IMR-90 (cell line): ENCODE measurements at regions not wholly inside any gene's neighbourhood (a gene's known extent, or its start where the extent isn't known, plus 50 kb on each side); places are given as distances from the start of the nearest gene placed in this dataset.

ENCODE experiments used
- ATAC-seq: fragments of 200-7000 bp; cut with Tn5 transposase; 2 replicates; pipeline ENCODE4 v1.9.1; 2020; ENCODE audit warnings: low read depth, mild to moderate bottlenecking, moderate library complexity
- BruUV-seq: library from RNA; stranded (reverse); fragments of 400-500 nt; replicated peaks from 2 replicates; lab custom pipeline; 2021; lab: Mats Ljungman, UMichigan
- CTCF ChIA-PET: fragments of 300-600 bp; formaldehyde crosslinking; extraction: SDS; loops from one replicate; lab custom pipeline; 2021; ENCODE audit warnings: antibody characterized with exemption; lab: Yijun Ruan, JAX
- POLR2A ChIA-PET: fragments of 300-600 bp; sonication (Branson Sonifier 250); formaldehyde crosslinking; loops from one replicate; lab custom pipeline; 2022; ENCODE audit warnings: antibody characterized with exemption; ENCODE audit not compliant: unreplicated experiment; lab: Charles Lee
- DNase-seq: peaks from one replicate; pipeline ENCODE4 v3.0.0; 2013
- H2AFZ ChIP-seq: replicated peaks from 2 replicates; pipeline ENCODE3; 2013; ENCODE audit warnings: low read length, mild to moderate bottlenecking; ENCODE audit not compliant: poor library complexity
- H2AK5ac ChIP-seq: 2 replicates; pipeline ENCODE4 v1.6.1; 2013; ENCODE audit warnings: low read depth, low read length, inconsistent platforms
- H2AK9ac ChIP-seq: replicated peaks from 2 replicates; pipeline ENCODE3; 2013; ENCODE audit warnings: mild to moderate bottlenecking, low read depth, low read length, moderate library complexity; ENCODE audit not compliant: poor library complexity
- H2BK120ac ChIP-seq: 2 replicates; pipeline ENCODE4 v1.6.1; 2013; ENCODE audit warnings: low read depth, low read length, inconsistent platforms
- H2BK15ac ChIP-seq: 3 replicates; pipeline ENCODE4 v1.6.1; 2013; ENCODE audit warnings: low read depth, low read length, inconsistent platforms
- H2BK20ac ChIP-seq: 2 replicates; pipeline ENCODE4 v1.6.1; 2013; ENCODE audit warnings: low read depth, mild to moderate bottlenecking, inconsistent platforms, low read length, moderate library complexity
- H2BK5ac ChIP-seq: 2 replicates; pipeline ENCODE4 v1.6.1; 2013; ENCODE audit warnings: mild to moderate bottlenecking, low read depth, low read length, inconsistent platforms; ENCODE audit not compliant: poor library complexity, severe bottlenecking
- H3K14ac ChIP-seq: replicated peaks from 2 replicates; pipeline ENCODE4 v1.6.1; 2013; ENCODE audit warnings: low read depth, low read length, inconsistent platforms
- H3K18ac ChIP-seq: 2 replicates; pipeline ENCODE4 v1.6.1; 2013; ENCODE audit warnings: low read depth, low read length, control low read depth
- H3K23ac ChIP-seq: 2 replicates; pipeline ENCODE4 v1.6.1; 2013; ENCODE audit warnings: low read depth, low read length, inconsistent platforms
- H3K27ac ChIP-seq: 2 replicates; pipeline ENCODE4 v1.5.1; 2013; ENCODE audit warnings: mild to moderate bottlenecking, control low read depth, low read length; ENCODE audit not compliant: insufficient read depth
- H3K27me3 ChIP-seq: 2 replicates; pipeline ENCODE4 v1.6.1; 2013; ENCODE audit warnings: low read length; ENCODE audit not compliant: control insufficient read depth, insufficient read depth
- H3K36me3 ChIP-seq: 2 replicates; pipeline ENCODE4 v1.6.1; 2013; ENCODE audit warnings: low read length, mixed read lengths; ENCODE audit not compliant: control insufficient read depth, insufficient read depth
- H3K4ac ChIP-seq: 2 replicates; pipeline ENCODE4 v1.6.1; 2013; ENCODE audit warnings: low read depth, low read length, inconsistent platforms
- H3K4me1 ChIP-seq: 2 replicates; pipeline ENCODE4 v1.6.1; 2013; ENCODE audit warnings: low read length, mixed read lengths; ENCODE audit not compliant: control insufficient read depth, insufficient read depth
- H3K4me2 ChIP-seq: 2 replicates; pipeline ENCODE4 v1.6.1; 2013; ENCODE audit warnings: low read depth, mild to moderate bottlenecking, control low read depth, low read length, moderate library complexity
- H3K4me3 ChIP-seq: 2 replicates; pipeline ENCODE4 v1.5.1; 2013; ENCODE audit warnings: low read depth, mild to moderate bottlenecking, control low read depth, low read length, moderate library complexity; ENCODE audit not compliant: insufficient read depth
- H3K56ac ChIP-seq: 2 replicates; pipeline ENCODE4 v1.6.1; 2013; ENCODE audit warnings: low read length, inconsistent platforms; ENCODE audit not compliant: insufficient read depth; ENCODE audit errors: extremely low read depth
- H3K79me1 ChIP-seq, 2 experiments: 2 replicates each; pipeline ENCODE4 v1.6.1; 2013; ENCODE audit warnings: low read length in 2 of 2, inconsistent platforms in 1 of 2, low read depth in 1 of 2
- H3K9ac ChIP-seq: 2 replicates; pipeline ENCODE4 v1.6.1; 2013; ENCODE audit warnings: low read depth, low read length, control low read depth
- H3K9me1 ChIP-seq: 2 replicates; pipeline ENCODE4 v1.6.1; 2013; ENCODE audit warnings: low read length, inconsistent platforms; ENCODE audit not compliant: insufficient read depth
- H3K9me3 ChIP-seq: 2 replicates; pipeline ENCODE4 v1.6.1; 2013; ENCODE audit warnings: low read length; ENCODE audit not compliant: control insufficient read depth, insufficient read depth
- H4K20me1 ChIP-seq: 2 replicates; pipeline ENCODE4 v1.6.1; 2013; ENCODE audit warnings: low read length, inconsistent platforms; ENCODE audit not compliant: insufficient read depth
- H4K5ac ChIP-seq: 2 replicates; pipeline ENCODE4 v1.6.1; 2013; ENCODE audit warnings: mild to moderate bottlenecking, low read depth, low read length, control low read depth
- H4K8ac ChIP-seq, 2 experiments: 2 replicates each; pipeline ENCODE4 v1.6.1; 2013; ENCODE audit warnings: low read depth in 2 of 2, low read length in 2 of 2, control low read depth in 1 of 2, inconsistent platforms in 1 of 2
- H4K91ac ChIP-seq: 2 replicates; pipeline ENCODE4 v1.6.1; 2013; ENCODE audit warnings: low read depth, low read length, inconsistent platforms; ENCODE audit not compliant: insufficient read depth
- BHLHE40 ChIP-seq: fragments of 150-350 bp; IDR thresholded peaks from 2 replicates; pipeline ENCODE4 v1.6.1; 2016; ENCODE audit warnings: mild to moderate bottlenecking, low read depth, low read length
- CEBPB ChIP-seq: IDR thresholded peaks from 2 replicates; pipeline ENCODE4 v1.6.1; 2012; ENCODE audit warnings: low read depth, low read length, improper control_type of control experiment
- CHD1 ChIP-seq: IDR thresholded peaks from 2 replicates; pipeline ENCODE4 v1.6.1; 2012; ENCODE audit warnings: low read depth, low read length, improper control_type of control experiment
- MAFK ChIP-seq: IDR thresholded peaks from 2 replicates; pipeline ENCODE4 v1.6.1; 2012; ENCODE audit warnings: low read depth, low read length, improper control_type of control experiment
- MAZ ChIP-seq: IDR thresholded peaks from 2 replicates; pipeline ENCODE4 v1.6.1; 2012; ENCODE audit warnings: low read depth, mild to moderate bottlenecking, low read length, improper control_type of control experiment, moderate library complexity, borderline replicate concordance
- MXI1 ChIP-seq: IDR thresholded peaks from 2 replicates; pipeline ENCODE4 v1.6.1; 2012; ENCODE audit warnings: low read depth, mild to moderate bottlenecking, low read length, moderate library complexity, borderline replicate concordance
- NFE2L2 ChIP-seq: fragments of 150-350 bp; IDR thresholded peaks from 2 replicates; pipeline ENCODE4 v1.6.1; 2016; ENCODE audit warnings: low read depth, mild to moderate bottlenecking, low read length
- POLR2A ChIP-seq: IDR thresholded peaks from 2 replicates; pipeline ENCODE4 v1.6.1; 2012; ENCODE audit warnings: mild to moderate bottlenecking, low read depth, low read length
- RCOR1 ChIP-seq: IDR thresholded peaks from 2 replicates; pipeline ENCODE4 v1.6.1; 2012; ENCODE audit warnings: mild to moderate bottlenecking, low read length, improper control_type of control experiment; ENCODE audit not compliant: insufficient replicate concordance
- RFX5 ChIP-seq: IDR thresholded peaks from 2 replicates; pipeline ENCODE4 v1.8.0; 2012; ENCODE audit warnings: low read depth, mild to moderate bottlenecking, low read length, moderate library complexity
- SMC3 ChIP-seq: fragments of 150-350 bp; IDR thresholded peaks from 2 replicates; pipeline ENCODE4 v1.6.1; 2016; ENCODE audit warnings: low read depth, mild to moderate bottlenecking, antibody characterized with exemption, low read length, moderate library complexity
- USF2 ChIP-seq: fragments of 150-350 bp; IDR thresholded peaks from 2 replicates; pipeline ENCODE4 v1.6.1; 2017; ENCODE audit warnings: mild to moderate bottlenecking, antibody characterized with exemption, low read length, low read depth
- WGBS, 2 experiments: methylation state at CpG; one replicate each; pipeline versions ENCODE4 v1.1.5 to v1.1.7; 2013; ENCODE audit warnings: missing lambda C conversion rate in 2 of 2; ENCODE audit not compliant: insufficient read length in 1 of 2; ENCODE audit errors: extremely low coverage in 2 of 2; 5-methylcytosine and 5-hydroxymethylcytosine counted together
- dilution Hi-C: fragments of 300-500 bp; cut with HindIII; formaldehyde crosslinking; loops from one replicate; pipeline ENCODE4 v1.14.3; 2018; ENCODE audit warnings: low sequenced_read_pairs; ENCODE audit not compliant: unreplicated experiment
- in situ Hi-C: fragments of 300-500 bp; cut with MboI; formaldehyde crosslinking; loops from 3 replicates; pipeline ENCODE4 v1.14.3; 2019; ENCODE audit warnings: low sequenced_read_pairs, inconsistent platforms, mixed read lengths
- intact Hi-C: fragments of 100-400 bp; cut with micrococcal nuclease; formaldehyde crosslinking; loops from 2 replicates; pipeline ENCODE4 v1.10.0; 2022
- TF ChIP-seq, protein P1 (sequence below): conservative IDR thresholded peaks from 2 replicates; pipeline ENCODE4 v1.5.1; 2012; ENCODE audit warnings: mild to moderate bottlenecking, low read depth, low read length, improper control_type of control experiment

- Histone ChIP-seq H3K9me1 (no peaks in the 10 kb centered on the region), H3K27ac (no peak overlapping the region), H2BK5ac (no peak overlapping the region), H3K4me3 (no peak overlapping the region), H4K91ac (no peak overlapping the region), H3K36me3 (no peaks in the 10 kb centered on the region), H2AK5ac (no peak overlapping the region), H3K27me3 (peaks cover 17% of the 10 kb centered on the region), H3K14ac (no peak overlapping the region), H3K18ac (no peak overlapping the region), H4K8ac (no peak overlapping the region), H3K9ac (no peak overlapping the region), H3K4me1 (peaks cover 10% of the 10 kb centered on the region), H3K56ac (no peak overlapping the region), H3K4me2 (no peak overlapping the region), H3K9me3 (no peaks in the 10 kb centered on the region), H2BK15ac (no peak overlapping the region), H2BK120ac (no peak overlapping the region), H3K23ac (no peak overlapping the region), H2AK9ac (no peak overlapping the region), H2BK20ac (no peak overlapping the region), H4K5ac (no peak overlapping the region), H3K4ac (no peak overlapping the region), H3K79me1 (no peaks in the 10 kb centered on the region), H4K20me1 (no peaks in the 10 kb centered on the region), H2AFZ (no peak overlapping the region)
- dilution Hi-C loops: no loop called here
- no TSS peak for BruUV-seq
- POLR2A ChIA-PET: no interaction called here
- TF ChIP-seq RFX5 (no peak), NFE2L2 (no peak), USF2 (no peak), MAZ (no peak), MXI1 (no peak), CHD1 (no peak), POLR2A (no peak), RCOR1 (no peak), BHLHE40 (no peak), MAFK (no peak), CEBPB (no peak), SMC3 (no peak)
- TF ChIP-seq, protein P1, sequence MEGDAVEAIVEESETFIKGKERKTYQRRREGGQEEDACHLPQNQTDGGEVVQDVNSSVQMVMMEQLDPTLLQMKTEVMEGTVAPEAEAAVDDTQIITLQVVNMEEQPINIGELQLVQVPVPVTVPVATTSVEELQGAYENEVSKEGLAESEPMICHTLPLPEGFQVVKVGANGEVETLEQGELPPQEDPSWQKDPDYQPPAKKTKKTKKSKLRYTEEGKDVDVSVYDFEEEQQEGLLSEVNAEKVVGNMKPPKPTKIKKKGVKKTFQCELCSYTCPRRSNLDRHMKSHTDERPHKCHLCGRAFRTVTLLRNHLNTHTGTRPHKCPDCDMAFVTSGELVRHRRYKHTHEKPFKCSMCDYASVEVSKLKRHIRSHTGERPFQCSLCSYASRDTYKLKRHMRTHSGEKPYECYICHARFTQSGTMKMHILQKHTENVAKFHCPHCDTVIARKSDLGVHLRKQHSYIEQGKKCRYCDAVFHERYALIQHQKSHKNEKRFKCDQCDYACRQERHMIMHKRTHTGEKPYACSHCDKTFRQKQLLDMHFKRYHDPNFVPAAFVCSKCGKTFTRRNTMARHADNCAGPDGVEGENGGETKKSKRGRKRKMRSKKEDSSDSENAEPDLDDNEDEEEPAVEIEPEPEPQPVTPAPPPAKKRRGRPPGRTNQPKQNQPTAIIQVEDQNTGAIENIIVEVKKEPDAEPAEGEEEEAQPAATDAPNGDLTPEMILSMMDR: no peak
- intact Hi-C loops: no loop called here
- no peak for DNase-seq
- CTCF ChIA-PET: no interaction called here
- ATAC-seq: no peak
- 100% methylated on average over 1 of the region's 8 CpGs; no CpG with 5 or more reads in 1 of the 2 experiments for WGBS, 2 experiments
- in situ Hi-C loops: no loop called here
Measured at GRCh38 chr3:197427021-197427420, 128.6 kb upstream of the DLG1 start.
